PC-9 (cell line): ENCODE measurements at regions not wholly inside any gene's neighbourhood (a gene's known extent, or its start where the extent isn't known, plus 50 kb on each side); places are given as distances from the start of the nearest gene placed in this dataset.

Experiments used
- CTCF ChIP-seq: fragments of 200-600 bp; sonication (generic); conservative IDR thresholded peaks from 2 replicates; pipeline ENCODE4 v1.6.1; 2017; ENCODE audit warnings: mixed run types, antibody characterized with exemption, mild to moderate bottlenecking, moderate library complexity
- EZH2 ChIP-seq: fragments of 200-600 bp; sonication (generic); IDR thresholded peaks from 2 replicates; pipeline ENCODE4 v1.8.0; 2017; ENCODE audit warnings: antibody characterized with exemption, low read depth

GRCh38 chr7:121563177-121563576 is 167.1 kb upstream of the FAM3C start:
- peak; percentile 40; the same call in 1 of the 2 replicates for TF ChIP-seq CTCF
- no peak for TF ChIP-seq EZH2
